GM23338 (cell line): ENCODE measurements at regions not wholly inside any gene's neighbourhood (a gene's known extent, or its start where the extent isn't known, plus 50 kb on each side); places are given as distances from the start of the nearest gene placed in this dataset.

Source experiments
- ATAC-seq: fragments of 200-7000 bp; cut with Tn5 transposase; 3 replicates; pipeline ENCODE4 v1.9.1; 2020
- DNase-seq: peaks from one replicate; pipeline ENCODE4 v3.0.0-alpha.2; 2015; ENCODE audit warnings: low spot score
- H2AFZ ChIP-seq: fragments of 200-600 bp; sonication (generic); 2 replicates; pipeline ENCODE4 v1.8.0; 2016; ENCODE audit warnings: antibody characterized with exemption, mild to moderate bottlenecking, moderate library complexity
- H3F3A ChIP-seq: fragments of 200-600 bp; sonication (generic); replicated peaks from 2 replicates; pipeline ENCODE4 v1.8.0; 2017; ENCODE audit warnings: antibody characterized with exemption, mixed run types, low read depth
- H3K27ac ChIP-seq: fragments of 200-600 bp; sonication (generic); 2 replicates; pipeline ENCODE4 v1.6.1; 2016; ENCODE audit warnings: low read depth
- H3K27me3 ChIP-seq: fragments of 200-600 bp; sonication (generic); 2 replicates; pipeline ENCODE4 v1.8.0; 2016; ENCODE audit warnings: mild to moderate bottlenecking, mixed run types, moderate library complexity; ENCODE audit not compliant: insufficient read depth
- H3K36me3 ChIP-seq: fragments of 200-600 bp; sonication (generic); 2 replicates; pipeline ENCODE4 v1.8.0; 2016; ENCODE audit warnings: mild to moderate bottlenecking; ENCODE audit not compliant: insufficient read depth
- H3K4me1 ChIP-seq: fragments of 200-600 bp; sonication (generic); 2 replicates; pipeline ENCODE4 v1.8.0; 2016; ENCODE audit warnings: mild to moderate bottlenecking, moderate library complexity; ENCODE audit not compliant: insufficient read depth
- H3K4me2 ChIP-seq: fragments of 200-600 bp; sonication (generic); 2 replicates; pipeline ENCODE4 v1.7.1; 2017; ENCODE audit warnings: mixed run types
- H3K4me3 ChIP-seq: fragments of 200-600 bp; sonication (generic); 2 replicates; pipeline ENCODE4 v1.6.1; 2016; ENCODE audit warnings: mixed run types
- H3K79me2 ChIP-seq: fragments of 200-600 bp; sonication (generic); replicated peaks from 2 replicates; pipeline ENCODE4 v1.8.0; 2017; ENCODE audit warnings: mild to moderate bottlenecking; ENCODE audit not compliant: insufficient read depth
- H3K9me2 ChIP-seq: fragments of 200-600 bp; sonication (generic); 2 replicates; pipeline ENCODE4 v1.8.0; 2017; ENCODE audit not compliant: insufficient read depth
- H4K20me1 ChIP-seq: fragments of 200-600 bp; sonication (generic); replicated peaks from 2 replicates; pipeline ENCODE4 v1.8.0; 2017; ENCODE audit warnings: mild to moderate bottlenecking; ENCODE audit not compliant: insufficient read depth
- H3K27ac Mint-ChIP-seq: 2 replicates; pipeline ENCODE4 v1.8.0; 2020; ENCODE audit warnings: inconsistent platforms, mild to moderate bottlenecking, moderate library complexity, mixed read lengths
- H3K27me3 Mint-ChIP-seq: 3 replicates; pipeline ENCODE4 v1.8.0; 2022; ENCODE audit warnings: low read depth, mild to moderate bottlenecking, moderate library complexity, mixed read lengths, inconsistent platforms; ENCODE audit not compliant: insufficient read depth, poor library complexity
- H3K36me3 Mint-ChIP-seq: 3 replicates; pipeline ENCODE4 v1.8.0; 2021; ENCODE audit warnings: low read depth, mild to moderate bottlenecking, inconsistent platforms, moderate library complexity, mixed read lengths
- H3K4me1 Mint-ChIP-seq: 3 replicates; pipeline ENCODE4 v1.8.0; 2020; ENCODE audit warnings: mild to moderate bottlenecking, inconsistent platforms, mixed read lengths
- H3K4me3 Mint-ChIP-seq: 3 replicates; pipeline ENCODE4 v1.8.0; 2021; ENCODE audit warnings: moderate library complexity, mild to moderate bottlenecking, inconsistent platforms, mixed read lengths
- H3K9me3 Mint-ChIP-seq: 3 replicates; pipeline ENCODE4 v1.8.0; 2020; ENCODE audit warnings: moderate library complexity, mild to moderate bottlenecking, inconsistent platforms, mixed read lengths
- EZH2 ChIP-seq: fragments of 200-600 bp; sonication (generic); IDR thresholded peaks from one replicate; pipeline ENCODE4 v1.8.0; 2017; ENCODE audit warnings: antibody characterized with exemption, mild to moderate bottlenecking, low read depth; ENCODE audit not compliant: unreplicated experiment
- EZH2phosphoT487 ChIP-seq: fragments of 200-600 bp; sonication (generic); IDR thresholded peaks from one replicate; pipeline ENCODE4 v1.8.1; 2018; ENCODE audit warnings: antibody characterized with exemption; ENCODE audit not compliant: unreplicated experiment
- POLR2AphosphoS5 ChIP-seq: IDR thresholded peaks from 2 replicates; pipeline ENCODE4 v1.6.1; 2016; ENCODE audit warnings: antibody characterized with exemption, low read depth
- REST ChIP-seq: IDR thresholded peaks from one replicate; pipeline ENCODE4 v1.6.1; 2018; ENCODE audit warnings: antibody characterized with exemption; ENCODE audit not compliant: unreplicated experiment
- STAT1 ChIP-seq: IDR thresholded peaks from one replicate; pipeline ENCODE4 v1.6.1; 2016; ENCODE audit warnings: antibody characterized with exemption; ENCODE audit not compliant: unreplicated experiment
- ZNF114 ChIP-seq: fragments of 250-450 bp; sonication (Bioruptor Pico); IDR thresholded peaks from 2 replicates; pipeline ENCODE4 v1.5.0; 2020; ENCODE audit warnings: mild to moderate bottlenecking, moderate library complexity
- ZNF331 ChIP-seq: fragments of 250-450 bp; sonication (Bioruptor Pico); IDR thresholded peaks from 2 replicates; pipeline ENCODE4 v1.5.0; 2020; ENCODE audit warnings: low read depth, mild to moderate bottlenecking, moderate library complexity
- TF ChIP-seq, protein P1 (sequence below): IDR thresholded peaks from 2 replicates; pipeline ENCODE4 v1.6.1; 2016; ENCODE audit warnings: antibody characterized with exemption

DNA sequence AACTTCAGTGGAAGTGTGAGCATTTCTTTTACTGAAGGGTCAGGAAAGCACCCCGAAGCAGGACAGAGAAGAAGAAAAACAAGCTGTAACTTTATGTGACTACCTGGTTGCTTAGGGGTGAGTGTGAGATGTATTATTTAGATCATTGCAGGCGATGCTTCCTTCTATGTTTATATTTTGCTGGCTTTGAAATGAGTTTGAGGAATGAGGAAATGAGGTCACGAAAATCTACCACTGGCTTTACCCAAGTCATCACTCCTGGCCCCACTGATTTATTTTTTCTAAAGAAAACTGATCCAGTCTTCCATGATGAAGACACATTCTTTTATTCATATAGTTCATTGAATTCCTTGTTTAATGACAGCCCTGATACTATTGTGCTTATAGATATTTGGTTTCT lies 716.6 kb upstream of the FZD8 start:
- Mint-ChIP-seq H3K36me3 (no peaks in the 10 kb centered on the region), H3K27me3 (no peaks in the 10 kb centered on the region), H3K27ac (no peak overlapping the region), H3K4me3 (no peak overlapping the region), H3K9me3 (no peaks in the 10 kb centered on the region), H3K4me1 (no peaks in the 10 kb centered on the region)
- Histone ChIP-seq H3K36me3 (no peaks in the 10 kb centered on the region), H3K4me3 (no peak overlapping the region), H3F3A (no peaks in the 10 kb centered on the region), H3K79me2 (no peaks in the 10 kb centered on the region), H3K27me3 (no peaks in the 10 kb centered on the region), H3K9me2 (no peaks in the 10 kb centered on the region), H2AFZ (no peak overlapping the region), H4K20me1 (no peaks in the 10 kb centered on the region), H3K4me1 (no peaks in the 10 kb centered on the region), H3K27ac (no peak overlapping the region), H3K4me2 (no peak overlapping the region)
- ATAC-seq (no peak), DNase-seq (no peak)
- TF ChIP-seq REST, result no peak
- no peak for TF ChIP-seq STAT1
- no peak for TF ChIP-seq ZNF331 (CRISPR knock-in tag)
- no peak for TF ChIP-seq EZH2
- no peak for TF ChIP-seq POLR2AphosphoS5
- no peak for TF ChIP-seq EZH2phosphoT487

GRCh38 chr10:36354633-36355032 lies 712.5 kb upstream of the FZD8 start:
- H3F3A ChIP-seq, result no peaks in the 10 kb centered on the region
- H3K36me3 ChIP-seq, result no peaks in the 10 kb centered on the region
- ATAC-seq (no peak), DNase-seq (no peak)
- H3K4me3 Mint-ChIP-seq, result no peak overlapping the region
- no peaks in the 10 kb centered on the region for H3K27me3 ChIP-seq
- H3K79me2 ChIP-seq, result no peaks in the 10 kb centered on the region
- no peaks in the 10 kb centered on the region for H3K9me2 ChIP-seq
- no peaks in the 10 kb centered on the region for H3K36me3 Mint-ChIP-seq
- H3K4me1 ChIP-seq, result no peaks in the 10 kb centered on the region
- H3K27ac Mint-ChIP-seq, result no peak overlapping the region
- no peaks in the 10 kb centered on the region for H3K9me3 Mint-ChIP-seq
- H4K20me1 ChIP-seq, result no peaks in the 10 kb centered on the region
- H2AFZ ChIP-seq, result no peak overlapping the region
- H3K4me1 Mint-ChIP-seq, result peaks cover 3% of the 10 kb centered on the region; the same call in 1 of the 3 replicates
- no peak overlapping the region for H3K27ac ChIP-seq
- peaks cover 2% of the 10 kb centered on the region for H3K27me3 Mint-ChIP-seq
- no peak overlapping the region for H3K4me3 ChIP-seq
- H3K4me2 ChIP-seq, result no peak overlapping the region
- TF ChIP-seq EZH2phosphoT487, result no peak
- TF ChIP-seq REST, result no peak
- no peak for TF ChIP-seq ZNF114 (CRISPR knock-in tag)
- TF ChIP-seq, protein P1, sequence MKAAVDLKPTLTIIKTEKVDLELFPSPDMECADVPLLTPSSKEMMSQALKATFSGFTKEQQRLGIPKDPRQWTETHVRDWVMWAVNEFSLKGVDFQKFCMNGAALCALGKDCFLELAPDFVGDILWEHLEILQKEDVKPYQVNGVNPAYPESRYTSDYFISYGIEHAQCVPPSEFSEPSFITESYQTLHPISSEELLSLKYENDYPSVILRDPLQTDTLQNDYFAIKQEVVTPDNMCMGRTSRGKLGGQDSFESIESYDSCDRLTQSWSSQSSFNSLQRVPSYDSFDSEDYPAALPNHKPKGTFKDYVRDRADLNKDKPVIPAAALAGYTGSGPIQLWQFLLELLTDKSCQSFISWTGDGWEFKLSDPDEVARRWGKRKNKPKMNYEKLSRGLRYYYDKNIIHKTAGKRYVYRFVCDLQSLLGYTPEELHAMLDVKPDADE, result no peak
